ENCODE measurements at regions not wholly inside any gene's neighbourhood (a gene's known extent, or its start where the extent isn't known, plus 50 kb on each side); places are given as distances from the start of the nearest gene placed in this dataset.
"Not testable (repeated sequence)": the region's sequence is repeated elsewhere in the genome, so short reads cannot be mapped to it uniquely, and the experiment has no call there.

- H3K4me3 Mint-ChIP-seq, result not testable (repeated sequence)
Measured at GRCh38 chr20:64327223-64327549, 71.6 kb downstream of the PCMTD2 start.

GRCh38 chr20:64327550-64328317 is 72.2 kb downstream of the PCMTD2 start:
- H3K9me3 Mint-ChIP-seq (ENCODE audit: insufficient read depth); H3K27ac Mint-ChIP-seq; POLR2A ChIA-PET; H3K4me3 Mint-ChIP-seq; H3K4me1 Mint-ChIP-seq (ENCODE audit: low read depth); DNase-seq; H3K36me3 Mint-ChIP-seq (ENCODE audit: low read depth); CTCF ChIA-PET: not testable (repeated sequence)
- H3K27me3 Mint-ChIP-seq (ENCODE audit: low read depth), result peaks cover 18% of the 10 kb centered on the region
- ATAC-seq, result peak; percentile 98

More at GRCh38 chr20:64327223-64327549, 71.6 kb downstream of the PCMTD2 start:
- CTCF ChIA-PET; ATAC-seq; H3K36me3 Mint-ChIP-seq (ENCODE audit: low read depth); H3K9me3 Mint-ChIP-seq (ENCODE audit: insufficient read depth); H3K27ac Mint-ChIP-seq; POLR2A ChIA-PET; H3K4me1 Mint-ChIP-seq (ENCODE audit: low read depth): not testable (repeated sequence)
- DNase-seq, result peak; percentile 29
- H3K27me3 Mint-ChIP-seq (ENCODE audit: low read depth), result peaks cover 18% of the 10 kb centered on the region

GRCh38 chr20:64328595-64329250 is 73.2 kb downstream of the PCMTD2 start:
- H3K4me1 Mint-ChIP-seq (ENCODE audit: low read depth); H3K27ac Mint-ChIP-seq; CTCF ChIA-PET; H3K36me3 Mint-ChIP-seq (ENCODE audit: low read depth); POLR2A ChIA-PET; DNase-seq; ATAC-seq; H3K4me3 Mint-ChIP-seq; H3K9me3 Mint-ChIP-seq (ENCODE audit: insufficient read depth): not testable (repeated sequence)
- H3K27me3 Mint-ChIP-seq (ENCODE audit: low read depth), result peaks cover 26% of the 10 kb centered on the region

- CTCF ChIA-PET; H3K36me3 Mint-ChIP-seq (ENCODE audit: low read depth); ATAC-seq; DNase-seq; H3K4me1 Mint-ChIP-seq (ENCODE audit: low read depth); H3K4me3 Mint-ChIP-seq; H3K9me3 Mint-ChIP-seq (ENCODE audit: insufficient read depth); H3K27ac Mint-ChIP-seq; POLR2A ChIA-PET: not testable (repeated sequence)
- peaks cover 24% of the 10 kb centered on the region for H3K27me3 Mint-ChIP-seq (ENCODE audit: low read depth)
Measured at GRCh38 chr20:64332627-64333026, 77.1 kb downstream of the PCMTD2 start.
